ES-I3 (cell line): ENCODE measurements at regions not wholly inside any gene's neighbourhood (a gene's known extent, or its start where the extent isn't known, plus 50 kb on each side); places are given as distances from the start of the nearest gene placed in this dataset.
"Not testable (repeated sequence)": the region's sequence is repeated elsewhere in the genome, so short reads cannot be mapped to it uniquely, and the experiment has no call there.

Experiments used
- H3K36me3 ChIP-seq: 2 replicates; pipeline ENCODE4 v1.6.1; 2013; ENCODE audit warnings: mild to moderate bottlenecking, low read length, control low read depth, moderate library complexity; ENCODE audit not compliant: insufficient read depth
- H3K4me1 ChIP-seq: 2 replicates; pipeline ENCODE4 v1.6.1; 2013; ENCODE audit warnings: mild to moderate bottlenecking, control low read depth, low read length; ENCODE audit not compliant: insufficient read depth
- H3K9ac ChIP-seq: 2 replicates; pipeline ENCODE4 v1.6.1; 2013; ENCODE audit warnings: low read depth, mild to moderate bottlenecking, low read length, moderate library complexity
- H3K9me3 ChIP-seq: 2 replicates; pipeline ENCODE4 v1.6.1; 2013; ENCODE audit warnings: mild to moderate bottlenecking, low read length, moderate library complexity; ENCODE audit not compliant: control insufficient read depth, insufficient read depth

DNA sequence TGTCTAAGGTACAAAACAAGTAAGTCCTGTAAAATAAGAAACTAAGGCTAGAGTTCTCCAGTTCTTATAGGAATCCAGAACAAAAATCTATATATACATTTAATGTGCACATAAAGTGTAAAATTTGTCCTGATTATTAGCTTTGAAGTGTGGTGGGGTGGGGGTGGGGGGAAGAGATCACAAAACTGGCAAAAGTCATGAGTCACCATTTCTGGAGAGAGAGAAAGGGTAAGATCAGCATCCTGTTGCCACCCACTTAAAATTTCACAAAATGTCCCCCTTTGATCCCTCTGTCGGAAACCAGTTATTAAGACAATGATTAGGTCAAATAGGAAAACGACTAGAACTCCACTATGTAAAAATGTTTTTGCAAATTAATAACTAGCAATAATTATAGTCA, 482.0 kb upstream of the POU3F2 start:
- Histone ChIP-seq H3K4me1 (no peaks in the 10 kb centered on the region), H3K36me3 (no peaks in the 10 kb centered on the region), H3K9me3 (no peaks in the 10 kb centered on the region), H3K9ac (no peak overlapping the region)

- no peaks in the 10 kb centered on the region for H3K9me3 ChIP-seq
- H3K4me1 ChIP-seq: no peaks in the 10 kb centered on the region
- no peaks in the 10 kb centered on the region for H3K36me3 ChIP-seq
- no peak overlapping the region for H3K9ac ChIP-seq
Measured at GRCh38 chr6:98358173-98358572, 476.2 kb upstream of the POU3F2 start.

GRCh38 chr6:98366371-98366770, 468.0 kb upstream of the POU3F2 start:
- no peaks in the 10 kb centered on the region for H3K36me3 ChIP-seq

DNA sequence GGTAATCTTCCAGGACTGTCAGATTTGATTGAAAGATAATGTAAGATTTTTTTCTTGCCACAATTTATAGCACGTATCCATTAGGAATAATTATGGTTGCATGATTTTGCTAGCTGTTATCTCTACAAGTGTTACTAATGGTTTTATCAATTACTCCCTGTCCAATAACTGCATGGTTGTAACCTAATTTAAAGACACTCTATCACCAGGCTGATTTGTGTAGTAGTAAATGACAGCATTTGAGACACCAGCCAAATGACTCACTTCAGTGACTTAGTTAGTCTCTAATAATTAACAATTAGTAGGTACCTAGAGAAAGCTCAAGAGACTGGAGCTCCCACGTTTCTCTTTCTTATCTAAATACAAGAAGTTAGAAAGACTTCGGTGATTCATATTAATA, 453.8 kb upstream of the POU3F2 start:
- peaks cover 38% of the 10 kb centered on the region for H3K4me1 ChIP-seq
- H3K36me3 ChIP-seq: no peaks in the 10 kb centered on the region
- no peaks in the 10 kb centered on the region for H3K9me3 ChIP-seq
- H3K9ac ChIP-seq: no peak overlapping the region

More at GRCh38 chr6:98366371-98366770, 468.0 kb upstream of the POU3F2 start:
- H3K9ac ChIP-seq: no peak overlapping the region
- H3K4me1 ChIP-seq: no peaks in the 10 kb centered on the region
- H3K9me3 ChIP-seq: no peaks in the 10 kb centered on the region

- Histone ChIP-seq H3K4me1 (peaks cover 38% of the 10 kb centered on the region), H3K36me3 (no peaks in the 10 kb centered on the region), H3K9ac (no peak overlapping the region), H3K9me3 (no peaks in the 10 kb centered on the region)
Measured at GRCh38 chr6:98382246-98382645, 452.1 kb upstream of the POU3F2 start.

DNA sequence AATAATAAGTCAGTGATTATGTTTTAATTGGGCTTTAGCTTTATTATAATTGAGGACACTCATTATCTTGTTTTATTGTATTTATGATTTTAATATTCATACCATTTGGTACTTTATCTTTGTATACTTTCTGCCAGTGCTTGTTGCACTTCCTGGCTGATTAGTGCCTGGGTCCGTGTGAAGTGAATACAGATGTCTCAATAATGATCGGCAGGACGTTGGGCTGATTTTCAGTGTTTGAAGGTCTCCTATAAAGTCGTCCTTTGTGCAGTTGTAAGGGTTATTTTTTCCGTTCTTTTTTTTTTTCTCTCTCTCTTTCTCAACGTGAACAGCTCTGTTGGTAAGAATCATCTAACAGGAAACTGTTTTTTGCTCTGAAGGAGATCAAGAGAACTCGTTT, 450.0 kb upstream of the POU3F2 start:
- H3K36me3 ChIP-seq: no peaks in the 10 kb centered on the region
- H3K9me3 ChIP-seq: no peaks in the 10 kb centered on the region; the same call in 1 of the 2 replicates
- H3K9ac ChIP-seq: no peak overlapping the region
- peaks cover 38% of the 10 kb centered on the region for H3K4me1 ChIP-seq

- Histone ChIP-seq H3K36me3 (no peaks in the 10 kb centered on the region), H3K9ac (no peak overlapping the region), H3K9me3 (no peaks in the 10 kb centered on the region; the same call in 1 of the 2 replicates), H3K4me1 (peaks cover 38% of the 10 kb centered on the region)
Measured at GRCh38 chr6:98384801-98385200, 449.6 kb upstream of the POU3F2 start.

DNA sequence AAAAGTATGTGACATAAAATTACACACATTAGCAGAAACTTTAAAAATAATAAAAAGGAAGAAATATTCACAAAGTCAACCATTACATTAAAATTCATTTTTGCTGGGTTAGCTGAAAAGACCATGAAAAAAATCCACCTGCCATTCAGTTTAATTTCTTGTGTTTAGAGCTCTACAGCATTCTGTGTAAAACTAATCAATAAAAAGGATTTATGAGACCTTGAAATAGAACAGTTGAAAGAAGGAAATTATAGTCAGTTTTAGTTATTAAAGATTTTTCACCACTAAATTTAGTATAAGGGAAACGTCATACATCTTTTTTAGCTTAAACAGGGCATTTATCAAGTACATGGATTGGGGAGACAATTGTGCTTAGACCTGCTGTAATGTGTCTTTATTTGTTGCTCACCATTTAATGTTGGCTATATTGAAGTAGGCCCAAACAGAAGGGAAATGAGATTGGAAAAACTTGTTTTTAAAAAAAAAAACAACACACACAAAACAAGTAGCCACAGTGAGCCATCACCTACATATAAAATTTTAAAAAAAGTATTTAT, 438.7 kb upstream of the POU3F2 start:
- Histone ChIP-seq H3K36me3 (no peaks in the 10 kb centered on the region), H3K9me3 (0 out of 2 replicates have a peak, but pooled peaks cover 2% of the 10 kb centered on the region), H3K9ac (no peak overlapping the region), H3K4me1 (no peaks in the 10 kb centered on the region)

GRCh38 chr6:98416027-98416426, 418.3 kb upstream of the POU3F2 start:
- Histone ChIP-seq H3K9me3 (peaks cover 2% of the 10 kb centered on the region; the same call in 1 of the 2 replicates), H3K4me1 (no peaks in the 10 kb centered on the region), H3K9ac (no peak overlapping the region), H3K36me3 (no peaks in the 10 kb centered on the region)

DNA sequence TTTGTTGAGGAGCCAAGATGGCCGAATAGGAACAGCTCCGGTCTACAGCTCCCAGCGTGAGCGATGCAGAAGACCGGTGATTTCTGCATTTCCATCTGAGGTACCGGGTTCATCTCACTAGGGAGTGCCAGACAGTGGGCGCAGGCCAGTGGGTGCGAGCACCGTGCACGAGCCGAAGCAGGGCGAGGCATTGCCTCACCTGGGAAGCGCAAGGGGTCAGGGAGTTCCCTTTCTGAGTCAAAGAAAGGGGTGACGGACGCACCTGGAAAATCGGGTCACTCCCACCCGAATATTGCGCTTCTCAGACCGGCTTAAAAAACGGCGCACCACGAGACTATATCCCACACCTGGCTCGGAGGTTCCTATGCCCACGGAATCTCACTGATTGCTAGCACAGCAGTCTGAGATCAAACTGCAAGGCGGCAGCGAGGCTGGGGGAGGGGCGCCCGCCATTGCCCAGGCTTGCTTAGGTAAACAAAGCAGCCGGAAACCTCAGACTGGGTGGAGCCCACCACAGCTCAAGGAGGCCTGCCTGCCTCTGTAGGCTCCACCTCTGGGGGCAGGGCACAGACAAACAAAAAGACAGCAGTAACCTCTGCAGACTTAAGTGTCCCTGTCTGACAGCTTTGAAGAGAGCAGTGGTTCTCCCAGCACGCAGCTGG, 417.7 kb upstream of the POU3F2 start:
- H3K4me1 ChIP-seq, H3K9me3 ChIP-seq, H3K9ac ChIP-seq, H3K36me3 ChIP-seq: not testable (repeated sequence)

DNA sequence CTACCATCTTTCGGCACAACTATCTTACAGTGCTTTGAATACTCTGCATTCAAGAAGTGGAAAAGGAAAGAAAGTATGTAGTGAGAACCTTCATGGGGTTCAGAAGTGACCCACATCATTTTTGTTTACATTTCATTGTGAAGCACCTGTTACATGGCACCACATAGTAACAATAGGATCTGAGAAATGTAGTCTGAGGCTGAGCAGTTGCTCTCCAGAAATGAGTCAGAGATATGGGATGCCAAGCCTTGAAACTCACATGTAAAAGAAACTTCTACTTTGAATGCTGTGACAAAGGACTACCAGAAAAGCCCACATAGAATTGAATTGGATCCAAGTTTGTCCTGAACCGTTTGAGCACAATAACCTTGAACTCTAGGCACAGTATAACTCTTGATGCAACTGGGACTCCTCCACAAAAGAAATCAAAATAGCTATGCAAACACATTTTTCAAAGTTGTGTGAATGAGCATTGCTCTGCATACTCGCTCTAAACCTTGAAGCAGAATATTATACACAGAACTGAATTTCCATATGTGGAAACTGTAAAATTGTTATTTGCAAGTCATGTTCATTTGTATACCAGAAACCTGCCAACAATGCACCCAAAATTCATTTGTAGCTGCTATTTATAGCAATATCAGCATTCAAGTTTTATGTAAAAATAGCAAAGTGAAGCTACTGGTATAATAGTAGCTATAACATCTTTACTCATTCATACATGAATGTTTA, 400.9 kb upstream of the POU3F2 start:
- no peaks in the 10 kb centered on the region for H3K4me1 ChIP-seq
- H3K9ac ChIP-seq: no peak overlapping the region
- no peaks in the 10 kb centered on the region for H3K9me3 ChIP-seq
- no peaks in the 10 kb centered on the region for H3K36me3 ChIP-seq

DNA sequence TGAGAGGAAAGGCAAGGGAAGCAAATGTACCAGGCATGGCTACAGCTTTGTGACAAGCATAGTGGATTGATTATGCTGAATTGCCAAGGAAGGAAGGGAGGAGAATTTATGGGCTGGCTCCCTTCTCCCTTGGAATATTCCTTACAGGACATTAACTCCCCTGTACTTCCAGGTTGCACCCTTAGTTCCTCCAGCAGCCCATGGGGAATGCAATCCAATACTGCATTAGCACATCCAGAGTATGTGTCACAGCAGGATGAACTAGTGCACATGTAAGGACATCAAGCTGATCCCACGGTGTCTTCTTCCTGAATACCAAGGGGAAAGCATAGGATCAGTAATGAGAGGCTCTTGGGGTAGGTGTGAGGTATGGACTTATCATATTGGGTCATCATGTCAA, 390.7 kb upstream of the POU3F2 start:
- H3K9ac ChIP-seq: no peak overlapping the region
- no peaks in the 10 kb centered on the region for H3K9me3 ChIP-seq
- H3K4me1 ChIP-seq: 0 out of 2 replicates have a peak, but pooled peaks cover 3% of the 10 kb centered on the region

DNA sequence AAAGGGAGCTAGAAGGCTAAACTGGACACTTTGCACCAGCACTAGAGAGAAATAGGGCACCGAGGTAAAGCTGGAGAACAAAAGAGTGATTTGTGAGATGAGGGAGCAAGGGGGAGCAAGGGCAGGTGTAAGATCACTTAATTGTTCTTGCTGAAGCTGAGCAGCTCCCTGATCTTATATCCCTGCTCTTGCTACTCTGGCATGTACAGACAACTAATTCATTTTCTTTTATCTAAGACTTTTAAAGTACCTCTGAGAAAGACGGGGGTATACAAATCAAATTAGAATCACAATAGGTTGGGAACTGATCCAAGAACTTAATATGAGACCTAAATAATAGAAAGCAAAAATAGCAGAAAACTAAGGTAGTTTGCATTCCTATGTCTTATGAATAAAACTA, 381.7 kb upstream of the POU3F2 start:
- H3K36me3 ChIP-seq: no peaks in the 10 kb centered on the region
- no peak overlapping the region for H3K9ac ChIP-seq
- no peaks in the 10 kb centered on the region for H3K4me1 ChIP-seq
- H3K9me3 ChIP-seq: no peaks in the 10 kb centered on the region

More for the DNA sequence above, 390.7 kb upstream of the POU3F2 start:
- no peaks in the 10 kb centered on the region for H3K36me3 ChIP-seq

- Histone ChIP-seq H3K36me3 (no peaks in the 10 kb centered on the region), H3K4me1 (no peaks in the 10 kb centered on the region), H3K9me3 (no peaks in the 10 kb centered on the region), H3K9ac (no peak overlapping the region)
Measured at GRCh38 chr6:98454809-98455322, 379.5 kb upstream of the POU3F2 start.

DNA sequence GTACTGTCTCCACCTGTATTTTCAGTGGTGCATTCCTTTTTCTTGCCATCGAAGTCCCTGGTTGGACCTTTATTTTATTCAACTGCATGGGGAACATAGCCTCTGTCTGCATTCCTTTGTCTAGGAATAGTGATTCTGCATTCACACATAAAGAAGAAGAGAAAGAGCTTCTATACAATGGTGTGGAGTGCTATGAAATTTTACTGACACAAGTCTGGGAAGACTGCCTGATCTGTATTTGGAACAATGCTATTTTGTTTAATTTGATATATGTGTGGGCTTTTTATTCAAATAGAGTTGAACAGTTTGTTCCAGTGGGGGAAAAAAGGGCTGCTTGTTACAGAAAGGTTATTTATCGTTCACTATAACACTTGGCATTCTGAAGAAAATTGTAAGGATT, 375.7 kb upstream of the POU3F2 start:
- no peaks in the 10 kb centered on the region for H3K9me3 ChIP-seq
- no peaks in the 10 kb centered on the region for H3K36me3 ChIP-seq
- no peaks in the 10 kb centered on the region for H3K4me1 ChIP-seq
- no peak overlapping the region for H3K9ac ChIP-seq
